Right renal cortex interstitium (tissue), 3 donors: ENCODE measurements at regions not wholly inside any gene's neighbourhood (a gene's known extent, or its start where the extent isn't known, plus 50 kb on each side); places are given as distances from the start of the nearest gene placed in this dataset.
"Not testable (repeated sequence)": the region's sequence is repeated elsewhere in the genome, so short reads cannot be mapped to it uniquely, and the experiment has no call there.

ENCODE experiments used
- DNase-seq, 3 donors: peaks; one replicate each; pipeline ENCODE4 v3.0.0-alpha.2; 2013; ENCODE audit warnings: low read depth in 3 of 3, low spot score in 2 of 3

DNA sequence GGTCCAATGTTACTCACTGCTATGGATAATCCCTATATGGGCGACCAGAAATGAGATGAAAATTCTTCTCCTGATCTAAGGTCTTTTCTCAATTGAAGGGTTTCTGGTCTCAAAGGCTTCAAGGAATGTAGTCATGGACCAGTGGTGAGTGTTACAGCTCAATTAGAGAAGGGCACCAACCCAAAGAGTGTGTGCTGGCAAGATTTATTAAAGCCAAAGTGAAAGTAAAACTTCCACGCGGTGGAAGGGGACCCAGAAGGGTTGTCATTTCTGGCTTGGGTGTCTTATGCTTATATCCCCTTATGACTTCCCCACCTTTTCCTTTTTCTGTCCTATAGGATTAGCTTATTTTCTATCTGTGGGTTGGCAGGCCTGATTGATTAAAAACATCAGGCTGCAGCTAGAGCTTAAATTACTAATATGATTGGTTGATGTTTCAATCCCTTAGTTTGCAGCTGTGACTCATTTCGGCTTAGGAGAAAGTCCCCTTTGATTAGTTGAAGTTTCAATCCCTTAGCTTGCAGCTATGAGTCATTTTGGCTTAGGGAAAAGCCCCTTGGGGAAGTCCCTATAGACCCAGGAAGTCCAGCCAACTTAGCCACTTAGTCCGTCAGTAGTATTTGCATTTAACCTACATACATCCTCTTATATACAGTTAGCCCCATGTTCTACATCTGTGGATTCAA lies 179.5 kb upstream of the NLGN4Y start:
- no peak for DNase-seq

DNA sequence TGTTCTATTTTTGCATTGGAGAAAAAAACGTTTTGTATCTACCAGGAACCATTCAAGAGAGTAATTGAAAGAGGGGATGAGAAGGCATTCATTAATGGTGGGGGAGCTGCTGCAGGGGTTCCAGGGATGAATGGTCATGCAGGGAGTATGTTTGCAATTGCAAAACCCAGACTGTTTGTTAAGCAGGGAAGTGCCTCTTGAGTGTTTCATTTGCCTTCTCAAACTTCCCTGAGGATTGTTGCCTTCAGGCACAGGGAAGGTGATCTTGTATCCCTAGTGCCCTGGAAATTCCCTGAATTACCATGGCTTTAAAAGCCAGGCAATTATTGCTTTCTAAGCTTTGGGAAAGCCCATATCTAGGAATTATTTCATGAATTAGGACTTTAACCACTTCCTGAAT lies 172.7 kb upstream of the NLGN4Y start:
- DNase-seq, result no peak

DNA sequence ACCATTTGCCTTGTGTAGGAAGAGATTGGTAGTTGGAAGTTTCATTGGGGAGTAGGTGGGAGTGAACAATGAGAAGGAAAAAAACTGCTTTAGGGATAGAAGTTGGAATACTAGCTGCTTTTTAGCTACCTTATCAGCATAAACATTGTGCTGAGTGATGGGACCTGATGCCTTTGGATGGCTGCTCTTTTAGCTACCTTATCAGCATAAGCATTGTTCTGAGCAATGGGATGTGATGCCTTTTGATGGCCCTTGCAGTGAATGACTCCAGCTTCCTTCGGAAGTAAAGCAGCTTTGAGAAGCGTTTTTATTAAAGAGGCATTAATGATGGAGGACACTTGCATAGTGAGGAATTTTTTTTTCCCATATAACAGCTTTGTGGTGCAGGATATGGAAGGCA lies 168.2 kb upstream of the NLGN4Y start:
- DNase-seq, result no peak

DNA sequence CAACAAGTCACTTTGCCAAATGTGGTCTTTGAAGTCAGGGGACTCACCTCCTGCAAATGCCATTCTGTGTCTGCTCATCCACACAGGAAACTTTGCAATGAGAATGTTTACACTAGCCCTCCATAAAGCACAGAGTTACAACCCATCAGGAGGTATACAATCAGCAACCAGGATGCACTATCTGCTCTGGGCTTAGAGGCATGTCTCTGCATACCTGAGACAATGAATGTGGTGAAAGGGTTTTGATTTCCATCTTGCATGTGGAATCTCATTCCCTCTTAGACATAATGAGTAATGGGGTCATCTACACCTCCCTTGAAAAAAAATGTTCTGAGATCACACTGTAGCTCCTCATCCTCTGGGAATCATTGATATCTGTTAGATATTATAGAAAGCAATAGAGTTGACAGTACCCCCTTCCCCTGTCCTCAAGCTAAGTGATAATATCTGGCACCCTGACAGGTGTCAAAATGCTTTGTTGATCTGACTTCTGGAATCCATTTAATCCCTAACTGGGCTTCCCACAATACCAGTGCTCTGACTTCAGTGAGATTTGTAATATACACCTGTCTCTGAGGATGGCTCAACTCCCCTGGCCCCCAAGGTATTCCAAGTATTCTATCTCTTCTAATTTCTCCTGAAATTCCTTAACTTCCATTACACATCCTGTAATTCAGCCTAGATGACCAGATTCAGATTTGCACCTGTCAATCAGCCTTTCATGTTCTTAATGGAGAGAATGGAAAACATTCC lies 163.4 kb upstream of the NLGN4Y start:
- DNase-seq, result no peak

DNA sequence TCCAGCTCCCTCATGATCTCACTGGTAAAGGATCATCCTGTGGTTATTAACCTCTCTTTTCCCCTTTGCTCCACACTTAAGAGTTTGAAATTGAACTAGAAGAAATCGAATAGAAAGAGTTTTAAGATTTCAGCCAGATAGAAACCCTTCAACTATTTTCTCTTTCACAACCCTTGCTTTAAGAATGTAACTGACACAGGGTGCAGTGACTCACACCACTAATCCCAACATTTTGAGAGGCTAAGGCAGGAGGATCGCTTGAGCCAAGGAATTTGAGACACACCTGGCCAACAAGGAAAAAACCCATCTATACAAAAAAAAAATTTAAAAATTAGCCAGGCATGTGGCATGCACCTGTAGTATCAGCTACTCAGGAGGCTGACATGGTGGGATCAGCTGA lies 150.7 kb upstream of the NLGN4Y start:
- no peak for DNase-seq

DNA sequence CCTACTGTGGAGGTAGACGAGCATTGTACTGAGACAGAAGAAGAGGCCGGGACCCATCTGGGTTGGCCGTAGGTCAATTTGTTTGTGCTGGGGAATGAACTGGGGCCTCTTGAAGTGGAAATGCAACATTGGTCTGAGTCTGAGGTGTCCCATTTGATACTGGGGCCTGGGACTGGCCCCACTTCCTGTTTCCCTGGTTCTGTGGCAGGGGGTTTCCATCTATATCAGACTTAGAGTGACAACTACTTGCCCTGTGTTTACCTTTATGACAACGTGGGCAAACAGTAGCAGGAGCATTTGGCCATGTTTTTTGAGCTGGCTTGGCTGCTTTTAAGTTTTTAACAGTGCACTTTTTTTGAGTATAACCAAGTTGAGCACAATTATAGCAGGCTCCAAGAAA lies 146.1 kb upstream of the NLGN4Y start:
- DNase-seq, result no peak

DNA sequence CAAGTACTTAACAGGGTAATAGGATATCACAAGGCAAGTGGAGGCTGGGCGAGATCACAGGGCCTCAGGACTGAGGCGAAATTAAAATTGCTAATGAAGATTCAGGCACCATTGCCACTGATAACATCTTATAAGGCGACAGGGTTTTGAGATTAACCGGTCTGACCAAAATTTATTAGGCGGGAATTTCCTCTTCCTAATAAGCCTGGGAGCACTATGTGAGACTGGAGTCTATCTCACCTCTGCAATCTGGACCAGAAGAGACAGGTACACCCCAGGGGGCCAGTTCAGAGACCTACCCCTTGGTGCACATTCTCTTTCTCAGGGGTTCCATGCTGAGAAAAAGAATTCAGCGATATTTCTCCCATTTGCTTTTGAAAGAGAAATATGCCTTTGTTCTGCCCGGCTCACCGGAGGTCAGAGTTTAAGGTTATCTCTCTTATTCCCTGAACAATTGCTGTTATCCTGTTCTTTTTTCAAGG lies 113.7 kb upstream of the NLGN4Y start:
- DNase-seq, result not testable (repeated sequence)

DNA sequence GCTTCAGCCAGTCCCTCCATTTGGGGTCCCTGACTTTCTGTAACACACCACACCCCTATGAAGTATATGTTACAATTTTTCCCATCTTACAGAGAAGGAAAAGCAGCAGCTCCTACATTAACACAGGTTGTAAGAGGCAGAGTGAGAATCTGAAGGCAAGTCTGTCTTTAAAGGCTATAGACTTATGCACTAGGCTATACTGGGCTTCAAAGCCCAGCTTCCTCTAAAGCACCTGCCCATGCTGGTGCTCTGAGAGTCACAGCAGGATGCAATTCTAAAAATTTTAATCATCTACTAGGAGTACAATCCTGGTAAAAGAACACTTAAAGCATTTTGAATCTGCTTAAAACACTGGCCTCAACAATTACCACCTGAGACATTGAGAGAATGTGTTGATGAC lies 113.0 kb upstream of the NLGN4Y start:
- no peak for DNase-seq

DNA sequence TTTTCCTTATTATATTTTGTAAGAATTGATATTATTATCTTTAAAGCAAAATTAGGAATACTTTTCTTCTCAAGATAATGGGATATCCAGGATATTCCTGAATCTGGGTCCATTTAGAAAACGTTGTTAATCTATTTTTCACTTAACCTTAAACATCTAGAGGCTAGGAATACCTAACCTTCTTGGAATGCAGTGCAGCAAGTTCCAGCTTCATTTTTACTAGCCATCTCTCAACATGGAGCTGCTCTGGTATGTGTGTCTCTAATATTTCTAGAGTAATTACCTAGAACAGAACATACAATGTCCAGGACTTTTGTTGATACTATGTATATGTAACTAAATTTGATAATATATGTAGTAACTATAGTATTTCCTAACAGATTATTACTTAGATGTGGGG lies 87.8 kb upstream of the NLGN4Y start:
- DNase-seq, result no peak

DNA sequence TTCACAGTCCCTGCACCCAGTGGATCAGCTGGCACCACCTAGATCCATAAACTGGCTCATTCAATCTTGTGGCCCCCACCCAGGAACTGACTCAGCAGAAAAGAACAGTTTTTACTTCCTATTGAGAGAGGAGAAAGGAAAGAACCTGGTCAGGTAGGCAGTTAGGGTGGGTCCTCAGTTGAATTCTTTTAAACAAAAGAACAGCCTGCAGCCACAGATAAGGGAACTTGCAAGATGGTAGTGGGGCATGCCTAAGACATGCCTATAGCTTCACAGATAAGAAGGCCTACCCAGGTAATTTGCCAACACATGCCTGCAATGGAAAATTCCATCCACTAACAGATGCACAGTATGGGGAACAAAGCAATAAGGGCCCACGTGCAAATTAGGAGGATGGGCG lies 86.7 kb upstream of the NLGN4Y start:
- DNase-seq, result no peak

DNA sequence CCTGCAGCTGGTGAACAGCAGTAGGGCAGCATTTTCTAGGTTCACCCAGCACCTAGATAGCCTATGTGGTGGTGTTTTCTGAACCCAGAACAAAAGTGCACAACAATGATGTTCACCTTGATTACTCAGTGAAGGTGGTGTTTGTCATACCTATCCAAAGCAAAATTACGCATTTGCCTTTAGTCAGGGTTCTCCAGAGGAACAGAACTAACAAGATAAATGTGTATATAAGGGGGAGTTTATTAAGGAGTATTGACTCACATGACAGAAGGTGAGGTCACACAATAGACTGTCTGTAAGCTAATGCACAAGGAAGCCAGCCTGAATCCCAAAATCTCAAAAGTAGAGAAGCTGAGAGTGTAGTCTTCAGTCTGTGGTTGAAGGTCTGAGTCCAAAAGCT lies 85.9 kb upstream of the NLGN4Y start:
- no peak for DNase-seq

DNA sequence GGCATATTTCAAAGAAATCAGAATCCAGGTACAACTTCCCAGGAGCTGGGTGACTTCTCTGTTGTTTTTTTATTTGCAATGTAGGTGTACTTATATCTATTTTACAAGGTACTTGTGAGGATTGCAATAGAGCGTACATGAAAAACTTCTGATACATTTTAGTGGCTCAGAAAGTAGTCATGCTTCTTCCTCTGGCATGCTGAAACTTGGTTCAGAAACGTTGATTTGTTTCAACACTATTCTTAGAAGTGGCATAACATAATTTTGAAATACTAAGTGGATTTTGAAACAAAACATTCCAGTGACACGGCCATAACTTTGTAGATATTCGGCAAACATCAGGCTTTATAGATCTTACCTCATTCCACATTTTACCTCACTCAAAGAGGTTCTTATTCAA lies 79.8 kb upstream of the NLGN4Y start:
- no peak for DNase-seq

DNA sequence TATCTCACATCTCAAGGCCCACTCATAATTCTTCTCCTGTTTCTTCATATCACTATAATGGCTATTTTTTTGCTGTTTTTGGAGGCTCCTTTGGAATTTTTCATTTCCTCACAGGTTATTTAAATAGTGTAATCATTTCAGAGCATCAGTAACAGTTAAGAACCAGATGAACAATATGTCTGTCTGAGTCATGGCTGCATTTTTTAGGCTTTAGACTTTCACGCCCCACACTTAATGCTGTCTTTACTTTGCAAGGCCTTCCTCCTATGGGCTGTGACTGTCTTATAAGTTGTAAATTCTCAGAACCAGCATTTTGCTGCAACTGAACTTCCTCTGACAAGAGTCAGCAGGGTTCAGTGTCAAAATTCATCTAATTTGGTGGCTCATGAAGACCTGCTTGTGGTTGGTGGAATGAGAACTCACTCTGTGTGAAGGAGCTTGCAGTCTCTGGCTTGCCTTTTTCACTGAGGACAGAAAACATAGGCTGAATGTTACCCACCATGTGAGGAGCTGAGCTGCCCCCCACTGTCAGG lies 56.1 kb upstream of the NLGN4Y start:
- no peak for DNase-seq

DNA sequence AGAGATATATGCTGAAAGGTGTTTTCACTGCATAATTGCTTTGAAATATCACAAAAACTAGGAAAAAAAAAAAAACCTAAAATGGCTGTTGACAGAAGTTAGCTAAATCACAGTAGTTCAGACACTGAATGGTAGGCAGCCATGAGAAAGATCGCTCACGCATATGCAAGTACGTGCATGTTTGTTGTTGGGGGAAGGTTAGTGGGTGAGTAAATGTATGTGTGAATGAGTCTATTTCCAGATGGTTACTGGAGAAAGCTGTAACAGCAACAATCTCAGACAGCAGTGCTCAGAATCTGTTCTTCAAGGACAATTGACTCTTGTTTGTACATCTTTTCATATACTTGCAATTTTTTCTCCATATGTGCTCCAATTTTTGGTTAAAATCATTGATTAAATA lies 51.9 kb upstream of the NLGN4Y start:
- DNase-seq, result no peak

DNA sequence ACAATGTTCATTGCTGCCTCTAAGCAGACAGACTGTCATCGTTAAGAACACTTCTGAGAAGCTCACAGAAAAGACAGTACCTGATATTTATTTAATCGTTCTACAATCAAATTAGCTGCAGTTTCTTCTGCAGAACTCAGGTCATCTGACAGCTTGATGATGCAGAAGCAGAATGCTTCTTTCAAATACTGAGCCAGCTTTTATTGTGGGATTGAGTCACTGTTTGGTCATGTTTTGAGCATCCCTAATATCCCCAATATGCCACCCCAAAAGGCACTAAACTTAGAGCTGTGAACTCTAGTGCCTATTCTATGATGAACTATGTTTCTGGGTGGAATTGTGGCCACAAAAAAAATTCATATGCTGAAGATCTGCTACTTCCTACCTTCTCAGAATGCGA lies 51.0 kb upstream of the NLGN4Y start:
- no peak for DNase-seq
